ENCODE measurements at regions not wholly inside any gene's neighbourhood (a gene's known extent, or its start where the extent isn't known, plus 50 kb on each side); places are given as distances from the start of the nearest gene placed in this dataset.

- no peak for TF ChIP-seq CTCF (IDR thresholded peaks at IDR 0.05)
- no peak for TF ChIP-seq POLR2A (IDR thresholded peaks at IDR 0.05)
- no peak for TF ChIP-seq POLR2AphosphoS5 (IDR thresholded peaks at IDR 0.05)
- no peak for TF ChIP-seq EP300 (IDR thresholded peaks at IDR 0.05)
Measured at GRCh38 chr5:63805151-63805550, 157.1 kb downstream of the HTR1A start.

All from suprapubic skin (tissue), 4 donors.